ENCODE measurements at regions not wholly inside any gene's neighbourhood (a gene's known extent, or its start where the extent isn't known, plus 50 kb on each side); places are given as distances from the start of the nearest gene placed in this dataset.

DNA sequence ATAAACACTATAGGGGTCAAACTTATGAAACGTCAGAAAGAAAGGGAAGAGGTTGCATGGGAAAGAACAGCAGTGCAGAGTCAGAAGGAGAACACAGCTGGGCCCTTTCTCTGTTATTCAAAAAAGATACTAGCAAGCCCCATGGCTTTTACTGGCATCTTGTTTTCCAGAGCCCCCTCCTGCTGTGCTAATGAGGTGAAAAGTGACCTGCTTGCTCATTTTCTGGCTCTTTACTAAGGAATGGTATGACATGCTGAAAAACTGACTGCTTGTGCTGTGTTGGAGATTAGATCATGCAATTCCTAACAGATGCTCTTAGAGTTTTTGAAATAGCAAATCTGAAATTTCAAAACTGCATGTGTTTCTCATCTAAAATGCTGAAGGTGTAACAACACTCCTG is 541.6 kb upstream of the ALCAM start:
- Histone ChIP-seq H3K27me3 (ENCODE audit: control insufficient read depth in 1 of 2, insufficient read depth in 2 of 2, low read length in 2 of 2) (no peaks in the 10 kb centered on the region), H3K4me1 (ENCODE audit: insufficient read depth, low read length) (no peaks in the 10 kb centered on the region), H3K36me3 (ENCODE audit: insufficient read depth, low read length) (no peaks in the 10 kb centered on the region), H3K27ac (ENCODE audit: low read depth in 1 of 2, low read length in 2 of 2) (no peak overlapping the region), H3K4me3 (ENCODE audit: low read length) (no peak overlapping the region), H3K9me3 (ENCODE audit: control insufficient read depth in 1 of 2, insufficient read depth in 1 of 2, low read length in 2 of 2) (peaks cover 6 to 9% of the 10 kb centered on the region in 2 experiments)
- intact Hi-C loops (cut with DNase I, micrococcal nuclease): no loop called here
- Mint-ChIP-seq H3K4me3 (no peak overlapping the region), H3K27me3 (no peaks in the 10 kb centered on the region), H3K9me3 (peaks cover 7% of the 10 kb centered on the region), H3K4me1 (ENCODE audit: low read depth) (no peaks in the 10 kb centered on the region), H3K36me3 (ENCODE audit: low read depth) (no peaks in the 10 kb centered on the region), H3K27ac (no peak overlapping the region)
- ChIA-PET CTCF (no interaction called here), POLR2A (no interaction called here)
- no peak for TF ChIP-seq CTCF (IDR thresholded peaks at IDR 0.05)
- no peak for DNase-seq
- no peak for ATAC-seq (ENCODE audit: poor library complexity)

- TF ChIP-seq CTCF (IDR thresholded peaks at IDR 0.05): no peak
- Histone ChIP-seq H3K9me3 (ENCODE audit: control insufficient read depth in 1 of 2, insufficient read depth in 1 of 2, low read length in 2 of 2) (no peaks in the 10 kb centered on the region), H3K4me1 (ENCODE audit: insufficient read depth, low read length) (no peaks in the 10 kb centered on the region), H3K27ac (ENCODE audit: low read depth in 1 of 2, low read length in 2 of 2) (no peak overlapping the region), H3K4me3 (ENCODE audit: low read length) (no peak overlapping the region), H3K36me3 (ENCODE audit: insufficient read depth, low read length) (no peaks in the 10 kb centered on the region), H3K27me3 (ENCODE audit: control insufficient read depth in 1 of 2, insufficient read depth in 2 of 2, low read length in 2 of 2) (no peaks in the 10 kb centered on the region)
- Mint-ChIP-seq H3K27ac (no peak overlapping the region), H3K9me3 (no peaks in the 10 kb centered on the region), H3K4me1 (ENCODE audit: low read depth) (no peaks in the 10 kb centered on the region), H3K4me3 (no peak overlapping the region), H3K27me3 (no peaks in the 10 kb centered on the region), H3K36me3 (ENCODE audit: low read depth) (no peaks in the 10 kb centered on the region)
- ATAC-seq (ENCODE audit: poor library complexity) (no peak), DNase-seq (no peak)
- POLR2A ChIA-PET: no interaction called here
- CTCF ChIA-PET: no interaction called here
- intact Hi-C loops (cut with DNase I, micrococcal nuclease): no loop called here
Measured at GRCh38 chr3:104831071-104831470, 535.6 kb upstream of the ALCAM start.

GRCh38 chr3:104832530-104832929 is 534.2 kb upstream of the ALCAM start:
- Histone ChIP-seq H3K27me3 (ENCODE audit: control insufficient read depth in 1 of 2, insufficient read depth in 2 of 2, low read length in 2 of 2) (no peaks in the 10 kb centered on the region), H3K36me3 (ENCODE audit: insufficient read depth, low read length) (no peaks in the 10 kb centered on the region), H3K27ac (ENCODE audit: low read depth in 1 of 2, low read length in 2 of 2) (no peak overlapping the region), H3K9me3 (ENCODE audit: control insufficient read depth in 1 of 2, insufficient read depth in 1 of 2, low read length in 2 of 2) (no peaks in the 10 kb centered on the region), H3K4me1 (ENCODE audit: insufficient read depth, low read length) (no peaks in the 10 kb centered on the region), H3K4me3 (ENCODE audit: low read length) (no peak overlapping the region)
- Mint-ChIP-seq H3K4me3 (no peak overlapping the region), H3K36me3 (ENCODE audit: low read depth) (no peaks in the 10 kb centered on the region), H3K27me3 (no peaks in the 10 kb centered on the region), H3K27ac (no peak overlapping the region), H3K4me1 (ENCODE audit: low read depth) (no peaks in the 10 kb centered on the region), H3K9me3 (no peaks in the 10 kb centered on the region)
- TF ChIP-seq CTCF (IDR thresholded peaks at IDR 0.05): no peak
- DNase-seq: no peak
- CTCF ChIA-PET: no interaction called here
- no peak for ATAC-seq (ENCODE audit: poor library complexity)
- intact Hi-C loops (cut with DNase I, micrococcal nuclease): no loop called here
- POLR2A ChIA-PET: no interaction called here
